Transverse colon (tissue), 4 donors: ENCODE measurements at regions not wholly inside any gene's neighbourhood (a gene's known extent, or its start where the extent isn't known, plus 50 kb on each side); places are given as distances from the start of the nearest gene placed in this dataset.

Source experiments
- POLR2A ChIP-seq: fragments of 450-650 bp; IDR thresholded peaks from one replicate; pipeline ENCODE4 v1.6.1; 2016; ENCODE audit warnings: antibody characterized with exemption, mild to moderate bottlenecking, moderate library complexity
- POLR2AphosphoS5 ChIP-seq, 3 donors: sonication (generic); formaldehyde crosslinking; IDR thresholded peaks; one replicate each; pipeline ENCODE4 v1.6.1; 2016; ENCODE audit warnings: antibody characterized with exemption in 3 of 3
- TF ChIP-seq, protein P1 (sequence below), 5 experiments: fragments of 200-600 bp in 3 of 5; fragments of 450-650 bp in 2 of 5; sonication (generic) in 3 of 5; IDR thresholded peaks; 1 replicate in 2 of 5; 2 replicates in 3 of 5; pipeline ENCODE4 v1.5.1; 2016 to 2017; ENCODE audit warnings: antibody characterized with exemption in 5 of 5, inconsistent platforms in 3 of 5, mild to moderate bottlenecking in 2 of 5, moderate library complexity in 1 of 5

- TF ChIP-seq POLR2AphosphoS5 (IDR thresholded peaks at IDR 0.05) (no peak), POLR2A (no peak)
- TF ChIP-seq, protein P1, sequence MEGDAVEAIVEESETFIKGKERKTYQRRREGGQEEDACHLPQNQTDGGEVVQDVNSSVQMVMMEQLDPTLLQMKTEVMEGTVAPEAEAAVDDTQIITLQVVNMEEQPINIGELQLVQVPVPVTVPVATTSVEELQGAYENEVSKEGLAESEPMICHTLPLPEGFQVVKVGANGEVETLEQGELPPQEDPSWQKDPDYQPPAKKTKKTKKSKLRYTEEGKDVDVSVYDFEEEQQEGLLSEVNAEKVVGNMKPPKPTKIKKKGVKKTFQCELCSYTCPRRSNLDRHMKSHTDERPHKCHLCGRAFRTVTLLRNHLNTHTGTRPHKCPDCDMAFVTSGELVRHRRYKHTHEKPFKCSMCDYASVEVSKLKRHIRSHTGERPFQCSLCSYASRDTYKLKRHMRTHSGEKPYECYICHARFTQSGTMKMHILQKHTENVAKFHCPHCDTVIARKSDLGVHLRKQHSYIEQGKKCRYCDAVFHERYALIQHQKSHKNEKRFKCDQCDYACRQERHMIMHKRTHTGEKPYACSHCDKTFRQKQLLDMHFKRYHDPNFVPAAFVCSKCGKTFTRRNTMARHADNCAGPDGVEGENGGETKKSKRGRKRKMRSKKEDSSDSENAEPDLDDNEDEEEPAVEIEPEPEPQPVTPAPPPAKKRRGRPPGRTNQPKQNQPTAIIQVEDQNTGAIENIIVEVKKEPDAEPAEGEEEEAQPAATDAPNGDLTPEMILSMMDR (IDR thresholded peaks at IDR 0.05): no peak
Observed at GRCh38 chr4:27412613-27413012, 552.0 kb downstream of the STIM2 start.
